NT2/D1 (cell line): ENCODE measurements at regions not wholly inside any gene's neighbourhood (a gene's known extent, or its start where the extent isn't known, plus 50 kb on each side); places are given as distances from the start of the nearest gene placed in this dataset.

Source experiments
- YY1 ChIP-seq: IDR thresholded peaks from 2 replicates; pipeline ENCODE4 v1.6.1; 2011; ENCODE audit not compliant: insufficient read length, insufficient read depth
- ZNF274 ChIP-seq: IDR thresholded peaks from 2 replicates; pipeline ENCODE4 v1.6.1; 2011; ENCODE audit warnings: mild to moderate bottlenecking, low read depth, low read length

DNA sequence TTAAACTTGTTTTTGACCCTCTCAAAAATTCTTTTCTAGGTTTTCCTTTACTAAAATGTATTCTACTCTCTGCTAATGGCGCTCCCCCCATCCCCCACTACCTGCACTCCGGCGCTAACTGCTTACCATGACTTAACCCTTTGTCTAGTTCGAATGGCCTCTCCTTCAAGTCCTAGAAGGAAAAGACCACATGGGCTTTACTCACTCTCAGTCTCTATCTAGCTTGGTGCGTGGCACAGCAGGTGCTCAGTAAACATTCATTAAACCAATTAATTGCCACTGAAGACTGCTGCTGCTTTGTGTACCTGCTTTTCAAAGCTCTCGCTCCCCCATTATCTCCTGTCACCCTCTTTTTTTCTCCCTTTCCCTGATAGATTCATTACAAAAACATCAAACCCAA is 457.7 kb upstream of the THRB start:
- no peak for TF ChIP-seq YY1
- TF ChIP-seq ZNF274: no peak
